Activated CD4-positive, alpha-beta T cell treated with anti-CD3 and anti-CD28 coated beads, Interleukin-2, amount 10 ng/mL, durations not matched to agents 24 days and 14 days (primary cell): ENCODE measurements at regions not wholly inside any gene's neighbourhood (a gene's known extent, or its start where the extent isn't known, plus 50 kb on each side); places are given as distances from the start of the nearest gene placed in this dataset.

Experiments
- DNase-seq: peaks from one replicate; pipeline ENCODE4 v3.0.0; 2022
- H3K27ac Mint-ChIP-seq: one replicate; pipeline ENCODE4 v1.8.0; 2022; ENCODE audit warnings: mild to moderate bottlenecking, mixed read lengths
- H3K27me3 Mint-ChIP-seq: one replicate; pipeline ENCODE4 v1.8.0; 2022; ENCODE audit warnings: mixed read lengths
- H3K36me3 Mint-ChIP-seq: one replicate; pipeline ENCODE4 v1.8.0; 2022; ENCODE audit warnings: low read depth, mild to moderate bottlenecking, mixed read lengths
- H3K4me1 Mint-ChIP-seq: one replicate; pipeline ENCODE4 v1.8.0; 2021; ENCODE audit warnings: mixed read lengths
- H3K4me3 Mint-ChIP-seq: one replicate; pipeline ENCODE4 v1.8.0; 2022; ENCODE audit warnings: mild to moderate bottlenecking, moderate library complexity, mixed read lengths
- H3K9me3 Mint-ChIP-seq: one replicate; pipeline ENCODE4 v1.8.0; 2021; ENCODE audit warnings: mixed read lengths
- intact Hi-C: fragments of 100-400 bp; cut with micrococcal nuclease; formaldehyde crosslinking; loops from one replicate; pipeline ENCODE4 v1.15.1; 2023

DNA sequence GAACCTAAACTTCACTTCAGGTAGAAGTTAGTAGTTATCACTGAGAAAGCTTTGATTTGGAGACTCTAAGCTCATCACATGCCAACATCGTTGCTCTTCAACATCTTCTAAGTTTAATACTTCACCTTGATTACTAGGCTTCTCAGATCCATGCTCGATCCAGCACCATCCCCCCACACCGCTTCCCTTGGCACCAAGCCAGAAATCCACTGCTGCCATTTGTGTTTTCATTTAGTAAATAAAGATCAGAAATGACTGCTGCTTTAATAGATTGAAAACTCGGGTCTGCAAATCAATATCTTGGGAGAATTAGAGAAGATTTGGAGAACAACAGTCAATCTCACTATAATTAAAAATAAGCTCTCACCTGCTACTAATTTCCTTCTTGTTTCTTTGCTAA lies 214.7 kb upstream of the NR4A3 start:
- Mint-ChIP-seq H3K36me3 (no peaks in the 10 kb centered on the region), H3K27ac (no peak overlapping the region), H3K9me3 (peaks cover 11% of the 10 kb centered on the region), H3K4me1 (peaks cover 5% of the 10 kb centered on the region), H3K27me3 (peaks cover 11% of the 10 kb centered on the region), H3K4me3 (no peak overlapping the region)
- DNase-seq: no peak
- intact Hi-C loops: no loop called here

DNA sequence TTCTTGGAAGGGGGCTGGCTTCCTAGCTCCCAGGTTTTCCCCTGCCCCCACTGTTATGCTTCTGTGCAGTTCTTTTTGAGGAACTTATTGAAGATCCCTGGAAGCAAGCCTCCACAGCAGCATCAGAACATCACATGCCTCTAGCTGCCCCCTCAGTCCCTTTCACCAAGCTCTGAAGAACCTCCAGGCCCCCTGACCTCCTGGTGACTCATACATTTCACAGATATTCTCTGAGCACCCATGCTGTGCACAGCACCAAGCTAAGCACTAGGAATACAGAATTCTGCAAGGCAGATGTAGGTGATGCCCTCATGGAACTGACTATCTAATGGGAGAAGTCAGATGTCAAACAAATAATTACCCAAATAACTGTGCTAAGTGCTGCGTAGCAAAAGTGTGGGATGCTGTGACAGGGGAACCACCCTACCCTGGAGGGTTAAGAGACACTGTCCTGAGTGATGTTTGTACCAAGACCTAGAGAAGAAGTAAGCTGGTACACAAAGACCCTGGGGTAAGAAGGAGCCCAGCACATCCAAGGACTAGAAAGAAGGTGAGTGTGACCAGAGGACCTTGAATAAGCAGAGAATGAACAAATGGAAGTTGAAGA lies 213.7 kb upstream of the NR4A3 start:
- no peaks in the 10 kb centered on the region for H3K4me1 Mint-ChIP-seq
- no peak for DNase-seq

DNA sequence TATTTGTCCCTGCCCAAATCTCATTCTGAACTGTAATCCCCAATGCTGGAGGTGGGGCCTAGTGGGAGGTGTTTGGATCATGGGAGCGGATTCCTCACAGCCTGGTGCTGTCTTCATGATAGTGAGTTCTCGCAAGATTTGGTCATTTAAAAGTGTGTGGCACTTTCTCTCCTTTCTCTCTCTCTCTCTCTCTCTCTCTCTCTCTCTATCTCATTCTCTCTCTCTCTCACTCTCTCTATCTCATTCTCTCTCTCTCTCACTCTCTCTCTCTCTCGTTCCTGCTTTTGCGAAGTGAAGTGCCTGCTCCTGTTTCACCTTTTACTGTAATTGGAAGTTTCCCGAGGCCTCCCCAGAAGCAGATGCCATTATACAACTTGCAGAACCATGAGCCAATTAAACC lies 207.3 kb upstream of the NR4A3 start:
- no peaks in the 10 kb centered on the region for H3K4me1 Mint-ChIP-seq
- no peaks in the 10 kb centered on the region for H3K9me3 Mint-ChIP-seq
- no peaks in the 10 kb centered on the region for H3K36me3 Mint-ChIP-seq
- H3K4me3 Mint-ChIP-seq: no peak overlapping the region
- no peak for DNase-seq
- H3K27ac Mint-ChIP-seq: no peak overlapping the region
- intact Hi-C loops: no loop called here
- H3K27me3 Mint-ChIP-seq: peaks cover 7% of the 10 kb centered on the region

More for the DNA sequence above, 213.7 kb upstream of the NR4A3 start:
- intact Hi-C loops: no loop called here
- no peaks in the 10 kb centered on the region for H3K36me3 Mint-ChIP-seq
- H3K9me3 Mint-ChIP-seq: peaks cover 8% of the 10 kb centered on the region
- no peak overlapping the region for H3K4me3 Mint-ChIP-seq
- peaks cover 11% of the 10 kb centered on the region for H3K27me3 Mint-ChIP-seq
- no peak overlapping the region for H3K27ac Mint-ChIP-seq

DNA sequence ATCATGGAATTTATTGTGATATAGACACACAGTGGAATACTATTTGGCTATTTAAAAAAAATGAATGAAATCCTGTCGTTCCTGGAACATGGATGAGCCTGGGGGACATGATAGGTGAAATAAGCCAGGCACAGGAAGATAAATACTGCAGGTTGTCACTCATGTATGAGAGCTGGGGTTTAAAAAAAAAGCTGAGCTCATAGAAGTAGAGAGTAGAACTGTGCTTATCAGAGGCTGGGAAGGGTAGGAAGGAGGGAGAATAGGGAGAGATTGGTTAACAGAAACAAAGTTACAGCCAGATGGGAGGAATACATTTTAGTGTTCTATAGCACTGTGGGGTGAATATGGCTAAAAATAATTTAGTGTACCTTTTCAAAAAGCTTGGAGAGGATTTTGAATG lies 200.6 kb upstream of the NR4A3 start:
- intact Hi-C loops: no loop called here
- no peak overlapping the region for H3K4me3 Mint-ChIP-seq
- H3K9me3 Mint-ChIP-seq: no peaks in the 10 kb centered on the region

DNA sequence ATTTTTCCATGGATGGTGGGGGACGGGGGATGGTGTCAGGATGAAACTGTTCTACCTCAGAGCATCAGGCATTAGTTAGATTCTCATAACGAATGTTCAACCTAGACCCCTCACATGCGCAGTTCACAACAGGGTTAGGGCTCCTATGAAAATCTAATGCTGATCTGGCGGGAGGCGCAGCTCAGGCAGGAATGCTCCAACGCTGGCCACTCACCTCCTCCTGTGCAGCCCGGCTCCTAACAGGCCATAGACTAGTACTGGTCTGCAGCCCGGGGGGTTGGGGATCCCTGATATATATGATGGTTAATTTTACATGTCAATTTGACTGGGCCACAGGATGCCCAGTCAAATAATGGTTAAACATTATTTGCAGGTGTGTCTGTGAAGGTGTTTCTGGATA lies 199.0 kb upstream of the NR4A3 start:
- Mint-ChIP-seq H3K36me3 (no peaks in the 10 kb centered on the region), H3K27ac (no peak overlapping the region), H3K4me3 (no peak overlapping the region), H3K9me3 (no peaks in the 10 kb centered on the region), H3K27me3 (peaks cover 9% of the 10 kb centered on the region), H3K4me1 (no peaks in the 10 kb centered on the region)
- intact Hi-C loops: no loop called here
- no peak for DNase-seq

More for the DNA sequence above, 200.6 kb upstream of the NR4A3 start:
- no peak for DNase-seq
- no peaks in the 10 kb centered on the region for H3K4me1 Mint-ChIP-seq
- H3K27ac Mint-ChIP-seq: no peak overlapping the region
- no peaks in the 10 kb centered on the region for H3K36me3 Mint-ChIP-seq
- H3K27me3 Mint-ChIP-seq: peaks cover 9% of the 10 kb centered on the region

DNA sequence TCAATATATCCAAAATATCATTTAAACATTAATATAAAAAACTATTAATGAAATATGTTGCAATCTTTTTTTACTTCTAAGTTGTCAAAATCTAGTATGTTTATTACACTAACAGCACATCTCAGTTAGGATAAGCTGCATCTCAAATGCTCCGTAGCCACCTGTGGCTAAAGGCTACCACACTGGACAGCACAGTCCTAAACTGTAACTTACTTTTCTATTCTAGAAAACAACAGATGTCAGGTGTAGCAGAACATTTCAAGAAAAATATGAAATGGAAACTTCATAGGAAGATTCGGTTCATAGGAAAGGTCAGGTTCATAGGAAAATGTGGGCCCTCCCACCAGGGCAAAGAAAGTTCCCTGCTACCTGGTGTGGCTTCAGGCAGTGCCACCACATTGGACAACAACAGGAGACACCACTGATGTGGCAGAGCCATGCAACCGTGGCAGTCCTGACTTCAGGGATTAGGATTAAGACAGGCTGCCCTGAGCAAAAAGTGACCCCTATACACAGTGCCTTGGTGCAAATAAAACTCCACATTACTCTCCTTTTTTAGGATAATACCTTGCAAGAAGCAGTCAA lies 197.8 kb upstream of the NR4A3 start:
- no peak overlapping the region for H3K27ac Mint-ChIP-seq
- intact Hi-C loops: no loop called here
- peaks cover 16% of the 10 kb centered on the region for H3K27me3 Mint-ChIP-seq
- no peaks in the 10 kb centered on the region for H3K9me3 Mint-ChIP-seq
- DNase-seq: no peak
- H3K36me3 Mint-ChIP-seq: no peaks in the 10 kb centered on the region
- H3K4me1 Mint-ChIP-seq: no peaks in the 10 kb centered on the region
- H3K4me3 Mint-ChIP-seq: no peak overlapping the region

DNA sequence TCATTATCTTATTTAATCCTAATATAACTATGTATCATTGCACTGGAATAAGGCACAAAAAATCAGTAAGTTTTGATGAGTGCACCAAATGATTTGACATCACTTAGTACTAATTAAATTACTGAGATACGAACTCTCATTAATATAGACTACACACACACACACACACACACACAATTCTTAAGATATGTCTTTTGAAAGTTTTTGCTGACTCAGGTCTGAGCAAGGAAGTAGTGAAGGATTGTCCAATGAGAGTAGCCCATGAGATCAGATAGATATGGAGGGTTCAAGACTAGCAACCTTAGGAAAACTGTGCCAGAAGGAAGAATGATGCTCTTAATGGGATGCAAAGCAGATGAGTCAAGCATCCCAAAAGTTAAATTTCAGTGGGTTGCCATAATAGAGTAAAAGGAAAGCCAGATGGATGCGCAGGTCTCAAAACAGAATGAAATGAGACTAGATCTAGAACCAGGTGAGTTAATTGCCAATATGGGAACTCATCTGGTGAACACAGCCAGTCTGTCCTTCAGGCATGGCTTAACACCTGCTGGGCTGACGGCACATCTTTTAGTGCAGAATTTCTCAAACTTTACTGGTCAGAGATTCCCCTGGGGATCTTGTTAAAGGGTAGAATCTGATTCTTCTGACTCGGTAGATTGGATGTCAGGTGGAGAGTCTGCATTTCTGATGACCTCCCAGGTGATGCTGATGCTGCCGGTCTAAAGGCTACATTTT lies 197.0 kb upstream of the NR4A3 start:
- no peaks in the 10 kb centered on the region for H3K4me1 Mint-ChIP-seq
- intact Hi-C loops: no loop called here

DNA sequence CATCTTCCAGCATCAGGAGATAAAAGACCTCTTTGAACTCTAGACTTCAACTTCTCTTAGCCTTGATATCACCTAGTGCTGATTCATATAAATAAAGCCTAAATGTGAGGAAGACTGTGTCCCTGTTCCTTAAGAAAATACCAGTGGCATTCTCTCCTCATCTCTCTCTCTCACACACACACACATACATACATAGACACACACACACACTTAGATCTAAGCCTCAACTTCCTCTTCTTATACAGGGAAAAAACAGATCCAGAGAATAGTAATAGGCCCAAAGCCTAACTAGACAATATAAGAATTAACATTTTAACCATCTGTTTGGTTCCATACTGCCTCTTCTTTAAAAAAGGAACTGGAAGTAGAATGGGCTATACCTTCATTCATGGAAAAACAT lies 195.3 kb upstream of the NR4A3 start:
- Mint-ChIP-seq H3K4me1 (no peaks in the 10 kb centered on the region), H3K27ac (no peak overlapping the region), H3K36me3 (no peaks in the 10 kb centered on the region), H3K27me3 (peaks cover 13% of the 10 kb centered on the region), H3K4me3 (no peak overlapping the region), H3K9me3 (no peaks in the 10 kb centered on the region)
- DNase-seq: no peak
- intact Hi-C loops: no loop called here

More for the DNA sequence above, 197.0 kb upstream of the NR4A3 start:
- Mint-ChIP-seq H3K27ac (no peak overlapping the region), H3K36me3 (no peaks in the 10 kb centered on the region), H3K9me3 (no peaks in the 10 kb centered on the region), H3K4me3 (no peak overlapping the region), H3K27me3 (peaks cover 17% of the 10 kb centered on the region)
- no peak for DNase-seq

DNA sequence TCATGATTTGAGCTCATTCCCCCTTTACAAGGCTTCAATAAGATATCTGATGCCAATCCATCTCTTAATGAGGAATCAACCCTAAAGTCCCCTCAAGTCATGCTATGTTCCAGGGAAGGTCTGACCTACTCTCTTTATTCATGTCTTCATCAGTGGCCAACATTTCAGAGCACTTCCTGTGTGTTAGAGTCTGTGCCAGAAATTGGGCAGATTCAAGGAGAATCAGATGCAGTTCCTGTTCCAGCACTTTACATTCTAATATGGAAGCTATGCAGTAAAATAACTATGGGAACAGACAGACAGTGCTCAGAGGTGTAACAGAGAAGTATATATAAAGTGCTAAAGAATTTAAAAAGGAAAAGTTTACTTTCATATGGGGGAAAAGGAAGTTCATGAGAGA lies 193.4 kb upstream of the NR4A3 start:
- H3K36me3 Mint-ChIP-seq: no peaks in the 10 kb centered on the region
- intact Hi-C loops: no loop called here
- H3K27ac Mint-ChIP-seq: no peak overlapping the region
- H3K4me1 Mint-ChIP-seq: no peaks in the 10 kb centered on the region
- H3K9me3 Mint-ChIP-seq: no peaks in the 10 kb centered on the region
- no peak overlapping the region for H3K4me3 Mint-ChIP-seq
- DNase-seq: no peak
- peaks cover 14% of the 10 kb centered on the region for H3K27me3 Mint-ChIP-seq

DNA sequence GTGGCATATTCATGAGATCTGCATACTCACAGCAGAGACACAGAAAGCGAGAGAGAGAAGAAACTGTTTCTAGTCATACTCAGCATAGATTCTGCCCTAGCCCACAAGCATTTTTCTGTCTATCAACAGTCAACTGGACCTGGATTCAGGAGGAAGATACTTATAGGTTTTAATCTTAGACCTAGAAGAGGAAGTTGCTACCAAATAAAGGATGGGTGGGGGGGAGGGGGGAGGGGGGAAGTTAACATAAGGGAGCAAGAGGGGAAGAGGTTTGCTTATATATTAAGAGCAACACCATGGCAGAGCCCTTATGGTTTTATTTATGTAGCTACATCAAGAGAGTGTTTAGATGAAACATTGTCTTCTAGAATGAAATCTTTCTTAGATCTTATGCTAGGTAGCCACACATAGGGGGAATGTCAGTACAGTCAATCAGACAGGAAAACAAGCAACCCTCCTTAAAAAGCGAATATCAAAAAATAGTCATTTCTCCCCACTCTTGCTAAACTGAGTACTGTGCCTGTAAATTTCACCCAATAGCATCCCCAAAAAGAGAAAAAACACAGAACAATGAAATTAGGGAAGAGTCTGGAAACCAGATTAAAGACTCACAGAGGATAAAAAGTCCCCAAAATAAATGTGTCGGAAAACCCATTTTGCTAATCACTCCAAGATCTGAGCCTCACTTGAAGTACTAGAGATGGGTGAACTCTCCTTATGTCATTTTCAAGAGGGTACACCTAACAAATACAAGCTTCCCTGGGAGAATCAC lies 192.7 kb upstream of the NR4A3 start:
- Mint-ChIP-seq H3K36me3 (no peaks in the 10 kb centered on the region), H3K27ac (no peak overlapping the region), H3K27me3 (peaks cover 16% of the 10 kb centered on the region), H3K4me1 (no peaks in the 10 kb centered on the region), H3K4me3 (no peak overlapping the region), H3K9me3 (no peaks in the 10 kb centered on the region)
- DNase-seq: no peak
- intact Hi-C loops: no loop called here

DNA sequence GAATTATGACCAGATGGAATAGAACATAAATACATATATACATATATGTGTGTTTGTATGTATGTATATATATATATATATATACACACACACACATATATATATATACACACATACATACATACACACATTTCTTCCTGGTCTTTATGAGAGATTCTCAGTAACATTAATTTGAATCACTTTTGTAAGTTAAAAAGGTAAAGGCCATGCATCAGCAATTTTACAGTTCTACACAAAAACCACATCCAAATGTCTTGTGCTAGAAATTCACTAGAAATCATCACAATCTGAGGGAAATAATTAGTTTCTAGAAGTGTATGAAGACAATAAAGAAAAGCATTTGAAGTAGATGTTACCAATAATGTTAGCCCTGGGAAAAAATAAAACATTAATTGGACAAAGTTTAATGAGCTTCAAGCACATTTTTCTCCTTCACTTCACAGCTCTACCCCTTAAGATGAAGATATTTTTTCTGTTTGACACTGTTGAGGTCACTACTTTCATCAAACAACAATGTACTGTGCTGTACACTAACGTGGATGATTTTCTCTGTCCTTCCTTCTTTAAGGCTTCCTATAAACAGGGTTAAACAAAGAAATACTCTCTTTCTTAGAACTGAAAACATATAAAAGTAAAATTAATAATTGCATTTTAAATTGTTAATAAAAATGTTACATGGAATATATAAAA lies 189.2 kb upstream of the NR4A3 start:
- H3K36me3 Mint-ChIP-seq: no peaks in the 10 kb centered on the region
- H3K27ac Mint-ChIP-seq: no peak overlapping the region
- peaks cover 16% of the 10 kb centered on the region for H3K27me3 Mint-ChIP-seq
- H3K9me3 Mint-ChIP-seq: no peaks in the 10 kb centered on the region
- no peak overlapping the region for H3K4me3 Mint-ChIP-seq
- no peak for DNase-seq
- intact Hi-C loops: no loop called here
- no peaks in the 10 kb centered on the region for H3K4me1 Mint-ChIP-seq

DNA sequence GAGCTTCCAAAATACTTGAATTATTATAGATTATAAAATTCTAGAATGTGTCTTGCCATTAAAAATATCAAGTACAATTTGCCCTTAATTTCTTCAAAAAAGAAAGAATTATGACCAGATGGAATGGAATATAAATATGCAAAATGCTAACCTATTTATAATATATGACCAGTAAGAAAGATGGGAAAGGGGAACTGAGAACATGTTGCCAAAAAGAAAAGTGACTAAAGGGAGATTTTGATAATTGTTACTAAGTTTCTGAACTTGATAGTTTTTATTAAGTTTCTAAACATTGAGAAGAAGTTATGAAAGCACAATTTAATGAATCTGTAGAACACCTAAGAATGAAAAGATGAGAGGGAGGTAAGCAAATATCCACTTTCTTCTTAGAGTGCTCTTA lies 188.4 kb upstream of the NR4A3 start:
- DNase-seq: no peak
- no peak overlapping the region for H3K27ac Mint-ChIP-seq
- H3K36me3 Mint-ChIP-seq: no peaks in the 10 kb centered on the region
- intact Hi-C loops: no loop called here
- no peaks in the 10 kb centered on the region for H3K4me1 Mint-ChIP-seq
- no peaks in the 10 kb centered on the region for H3K9me3 Mint-ChIP-seq
- no peak overlapping the region for H3K4me3 Mint-ChIP-seq
- H3K27me3 Mint-ChIP-seq: peaks cover 13% of the 10 kb centered on the region

DNA sequence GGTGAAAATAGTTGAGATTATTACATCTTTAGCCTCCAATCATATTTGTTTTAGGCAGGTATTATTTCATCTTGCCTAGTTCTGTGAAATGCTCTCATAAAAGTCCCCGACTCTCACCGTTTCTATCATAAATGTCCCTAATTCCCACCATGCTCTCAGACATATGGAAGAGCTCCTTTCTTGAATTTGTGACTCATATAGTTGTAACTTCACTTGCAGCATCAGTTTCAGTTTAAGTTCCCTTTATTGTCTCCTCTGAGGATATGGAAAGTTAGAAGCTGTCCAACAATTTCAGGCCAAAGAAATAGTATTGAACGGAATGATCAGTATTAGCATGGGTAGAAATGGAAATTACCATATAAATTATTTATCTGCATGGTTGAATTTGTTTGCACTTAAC lies 187.5 kb upstream of the NR4A3 start:
- no peaks in the 10 kb centered on the region for H3K36me3 Mint-ChIP-seq
- H3K4me1 Mint-ChIP-seq: no peaks in the 10 kb centered on the region
- H3K27ac Mint-ChIP-seq: no peak overlapping the region
- DNase-seq: no peak
- H3K27me3 Mint-ChIP-seq: peaks cover 7% of the 10 kb centered on the region
- intact Hi-C loops: no loop called here
- no peaks in the 10 kb centered on the region for H3K9me3 Mint-ChIP-seq
- no peak overlapping the region for H3K4me3 Mint-ChIP-seq

DNA sequence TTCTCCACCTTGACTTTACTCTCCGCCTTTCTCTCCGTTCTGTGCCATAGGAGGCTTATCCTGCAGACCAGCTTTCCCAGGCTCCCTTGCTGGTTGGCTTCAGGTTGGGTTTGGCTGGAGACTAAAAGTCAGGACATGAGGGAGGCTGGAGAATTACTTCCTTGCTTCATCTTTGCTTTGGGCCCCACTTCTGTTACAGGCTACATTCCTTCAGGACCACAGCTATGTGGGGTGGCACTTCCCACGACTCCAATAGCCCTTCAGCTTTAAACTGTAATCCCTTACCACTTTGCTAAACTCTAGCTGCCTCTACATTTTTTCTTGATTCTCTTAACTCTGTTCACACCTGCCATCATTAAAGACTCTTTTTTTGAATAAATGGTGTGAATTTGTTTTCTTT lies 186.7 kb upstream of the NR4A3 start:
- Mint-ChIP-seq H3K4me3 (no peak overlapping the region), H3K36me3 (no peaks in the 10 kb centered on the region), H3K4me1 (no peaks in the 10 kb centered on the region), H3K27ac (no peak overlapping the region), H3K27me3 (peaks cover 6% of the 10 kb centered on the region), H3K9me3 (no peaks in the 10 kb centered on the region)
- no peak for DNase-seq
- intact Hi-C loops: no loop called here
